ENCODE measurements at regions not wholly inside any gene's neighbourhood (a gene's known extent, or its start where the extent isn't known, plus 50 kb on each side); places are given as distances from the start of the nearest gene placed in this dataset.

DNA sequence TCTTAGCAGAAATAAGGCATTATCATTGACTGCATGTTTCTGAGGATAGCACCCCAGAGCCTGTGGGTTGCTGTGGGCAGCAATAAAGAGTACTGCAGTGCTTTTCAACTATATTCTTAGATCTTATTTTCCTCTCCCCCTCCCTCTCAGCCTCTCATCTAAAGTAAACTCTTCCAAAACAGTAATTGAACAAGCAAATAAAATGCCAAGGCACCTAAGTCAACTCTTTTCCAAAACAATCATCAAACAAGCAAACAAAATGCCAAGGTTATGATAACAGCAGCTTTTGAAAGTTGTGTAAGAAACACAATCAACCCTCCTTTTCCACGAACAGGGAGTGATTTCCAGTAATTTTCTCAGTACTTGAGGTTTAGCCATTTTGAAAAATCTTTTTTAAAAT is 1542.6 kb downstream of the AACS start:
- no peaks in the 10 kb centered on the region for H3K27me3 ChIP-seq (ENCODE audit: insufficient read depth)
- no peak overlapping the region for H3K4me3 Mint-ChIP-seq
- no peaks in the 10 kb centered on the region for H4K20me1 ChIP-seq (replicated peaks; ENCODE audit: insufficient read depth)
- no peaks in the 10 kb centered on the region for H3K4me1 ChIP-seq (ENCODE audit: insufficient read depth)
- peaks cover 4% of the 10 kb centered on the region for H3K27me3 Mint-ChIP-seq (ENCODE audit: insufficient read depth, low read depth, poor library complexity)
- no peak overlapping the region for H3K4me2 ChIP-seq
- peaks cover 89% of the 10 kb centered on the region for H3K9me3 Mint-ChIP-seq
- H3K79me2 ChIP-seq (replicated peaks; ENCODE audit: insufficient read depth), result no peaks in the 10 kb centered on the region
- ATAC-seq (no peak), DNase-seq (ENCODE audit: low spot score) (no peak)
- H2AFZ ChIP-seq, result no peak overlapping the region
- TF ChIP-seq EZH2phosphoT487 (IDR thresholded peaks at IDR 0.05; ENCODE audit: unreplicated experiment), result no peak
- TF ChIP-seq STAT1 (IDR thresholded peaks at IDR 0.05; ENCODE audit: unreplicated experiment), result no peak
- no peaks in the 10 kb centered on the region for H3F3A ChIP-seq (replicated peaks; ENCODE audit: low read depth)
- H3K9me2 ChIP-seq (ENCODE audit: insufficient read depth), result no peaks in the 10 kb centered on the region
- no peak overlapping the region for H3K4me3 ChIP-seq
- no peaks in the 10 kb centered on the region for H3K36me3 ChIP-seq (ENCODE audit: insufficient read depth)
- no peaks in the 10 kb centered on the region for H3K4me1 Mint-ChIP-seq
- H3K27ac Mint-ChIP-seq, result no peak overlapping the region
- peaks cover 22% of the 10 kb centered on the region for H3K36me3 Mint-ChIP-seq (ENCODE audit: low read depth)
- H3K27ac ChIP-seq (ENCODE audit: low read depth), result no peak overlapping the region

DNA sequence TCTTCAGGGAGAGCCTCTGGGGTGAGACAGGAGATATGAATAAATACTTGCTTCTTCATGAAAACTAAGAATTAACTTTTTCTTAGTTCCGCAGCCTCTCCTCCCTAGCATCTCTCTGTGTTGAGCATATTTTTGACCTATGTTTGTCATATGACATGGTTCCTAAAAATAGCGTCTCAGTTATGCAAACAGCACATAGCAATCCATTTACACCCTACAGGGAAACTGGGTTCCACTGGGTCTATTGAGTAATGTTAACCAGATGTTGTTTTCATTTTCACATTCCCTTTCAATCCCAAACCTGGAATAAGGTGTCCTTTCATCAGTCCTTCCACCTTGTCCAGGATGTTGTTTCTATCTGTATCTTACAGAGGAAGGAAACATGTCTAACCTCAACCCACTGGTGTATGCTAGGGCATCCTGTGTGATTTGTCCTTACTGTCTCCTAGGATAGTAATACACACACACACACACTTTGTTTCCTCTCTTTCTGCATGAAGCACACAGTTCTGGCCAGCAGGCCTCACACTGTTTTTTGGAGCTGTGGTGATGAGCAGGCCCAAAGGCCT is 1543.5 kb downstream of the AACS start:
- H2AFZ ChIP-seq, result no peak overlapping the region
- H3K36me3 Mint-ChIP-seq (ENCODE audit: low read depth), result peaks cover 22% of the 10 kb centered on the region
- no peaks in the 10 kb centered on the region for H3F3A ChIP-seq (replicated peaks; ENCODE audit: low read depth)
- H4K20me1 ChIP-seq (replicated peaks; ENCODE audit: insufficient read depth), result no peaks in the 10 kb centered on the region
- H3K4me3 ChIP-seq, result no peak overlapping the region
- no peaks in the 10 kb centered on the region for H3K4me1 ChIP-seq (ENCODE audit: insufficient read depth)
- ATAC-seq (no peak), DNase-seq (ENCODE audit: low spot score) (no peak)
- no peaks in the 10 kb centered on the region for H3K79me2 ChIP-seq (replicated peaks; ENCODE audit: insufficient read depth)
- H3K27ac ChIP-seq (ENCODE audit: low read depth), result no peak overlapping the region
- H3K27me3 ChIP-seq (ENCODE audit: insufficient read depth), result no peaks in the 10 kb centered on the region
- H3K4me3 Mint-ChIP-seq, result no peak overlapping the region
- peaks cover 91% of the 10 kb centered on the region for H3K9me3 Mint-ChIP-seq
- no peaks in the 10 kb centered on the region for H3K4me1 Mint-ChIP-seq
- H3K27ac Mint-ChIP-seq, result no peak overlapping the region
- H3K9me2 ChIP-seq (ENCODE audit: insufficient read depth), result no peaks in the 10 kb centered on the region
- no peak overlapping the region for H3K4me2 ChIP-seq
- TF ChIP-seq, protein P1, sequence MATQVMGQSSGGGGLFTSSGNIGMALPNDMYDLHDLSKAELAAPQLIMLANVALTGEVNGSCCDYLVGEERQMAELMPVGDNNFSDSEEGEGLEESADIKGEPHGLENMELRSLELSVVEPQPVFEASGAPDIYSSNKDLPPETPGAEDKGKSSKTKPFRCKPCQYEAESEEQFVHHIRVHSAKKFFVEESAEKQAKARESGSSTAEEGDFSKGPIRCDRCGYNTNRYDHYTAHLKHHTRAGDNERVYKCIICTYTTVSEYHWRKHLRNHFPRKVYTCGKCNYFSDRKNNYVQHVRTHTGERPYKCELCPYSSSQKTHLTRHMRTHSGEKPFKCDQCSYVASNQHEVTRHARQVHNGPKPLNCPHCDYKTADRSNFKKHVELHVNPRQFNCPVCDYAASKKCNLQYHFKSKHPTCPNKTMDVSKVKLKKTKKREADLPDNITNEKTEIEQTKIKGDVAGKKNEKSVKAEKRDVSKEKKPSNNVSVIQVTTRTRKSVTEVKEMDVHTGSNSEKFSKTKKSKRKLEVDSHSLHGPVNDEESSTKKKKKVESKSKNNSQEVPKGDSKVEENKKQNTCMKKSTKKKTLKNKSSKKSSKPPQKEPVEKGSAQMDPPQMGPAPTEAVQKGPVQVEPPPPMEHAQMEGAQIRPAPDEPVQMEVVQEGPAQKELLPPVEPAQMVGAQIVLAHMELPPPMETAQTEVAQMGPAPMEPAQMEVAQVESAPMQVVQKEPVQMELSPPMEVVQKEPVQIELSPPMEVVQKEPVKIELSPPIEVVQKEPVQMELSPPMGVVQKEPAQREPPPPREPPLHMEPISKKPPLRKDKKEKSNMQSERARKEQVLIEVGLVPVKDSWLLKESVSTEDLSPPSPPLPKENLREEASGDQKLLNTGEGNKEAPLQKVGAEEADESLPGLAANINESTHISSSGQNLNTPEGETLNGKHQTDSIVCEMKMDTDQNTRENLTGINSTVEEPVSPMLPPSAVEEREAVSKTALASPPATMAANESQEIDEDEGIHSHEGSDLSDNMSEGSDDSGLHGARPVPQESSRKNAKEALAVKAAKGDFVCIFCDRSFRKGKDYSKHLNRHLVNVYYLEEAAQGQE (IDR thresholded peaks at IDR 0.05; ENCODE audit: unreplicated experiment), result no peak
- TF ChIP-seq STAT1 (IDR thresholded peaks at IDR 0.05; ENCODE audit: unreplicated experiment) (no peak), NANOG (IDR thresholded peaks at IDR 0.05; ENCODE audit: borderline replicate concordance) (no peak), ZNF114 (CRISPR knock-in tag; IDR thresholded peaks at IDR 0.05) (no peak), EZH2phosphoT487 (IDR thresholded peaks at IDR 0.05; ENCODE audit: unreplicated experiment) (no peak), EZH2 (IDR thresholded peaks at IDR 0.05; ENCODE audit: low read depth, unreplicated experiment) (no peak)
- TF ChIP-seq, protein P2, sequence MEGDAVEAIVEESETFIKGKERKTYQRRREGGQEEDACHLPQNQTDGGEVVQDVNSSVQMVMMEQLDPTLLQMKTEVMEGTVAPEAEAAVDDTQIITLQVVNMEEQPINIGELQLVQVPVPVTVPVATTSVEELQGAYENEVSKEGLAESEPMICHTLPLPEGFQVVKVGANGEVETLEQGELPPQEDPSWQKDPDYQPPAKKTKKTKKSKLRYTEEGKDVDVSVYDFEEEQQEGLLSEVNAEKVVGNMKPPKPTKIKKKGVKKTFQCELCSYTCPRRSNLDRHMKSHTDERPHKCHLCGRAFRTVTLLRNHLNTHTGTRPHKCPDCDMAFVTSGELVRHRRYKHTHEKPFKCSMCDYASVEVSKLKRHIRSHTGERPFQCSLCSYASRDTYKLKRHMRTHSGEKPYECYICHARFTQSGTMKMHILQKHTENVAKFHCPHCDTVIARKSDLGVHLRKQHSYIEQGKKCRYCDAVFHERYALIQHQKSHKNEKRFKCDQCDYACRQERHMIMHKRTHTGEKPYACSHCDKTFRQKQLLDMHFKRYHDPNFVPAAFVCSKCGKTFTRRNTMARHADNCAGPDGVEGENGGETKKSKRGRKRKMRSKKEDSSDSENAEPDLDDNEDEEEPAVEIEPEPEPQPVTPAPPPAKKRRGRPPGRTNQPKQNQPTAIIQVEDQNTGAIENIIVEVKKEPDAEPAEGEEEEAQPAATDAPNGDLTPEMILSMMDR (conservative IDR thresholded peaks at IDR 0.05; ENCODE audit: low read depth in 2 of 2), result no peak
- TF ChIP-seq, protein P3, sequence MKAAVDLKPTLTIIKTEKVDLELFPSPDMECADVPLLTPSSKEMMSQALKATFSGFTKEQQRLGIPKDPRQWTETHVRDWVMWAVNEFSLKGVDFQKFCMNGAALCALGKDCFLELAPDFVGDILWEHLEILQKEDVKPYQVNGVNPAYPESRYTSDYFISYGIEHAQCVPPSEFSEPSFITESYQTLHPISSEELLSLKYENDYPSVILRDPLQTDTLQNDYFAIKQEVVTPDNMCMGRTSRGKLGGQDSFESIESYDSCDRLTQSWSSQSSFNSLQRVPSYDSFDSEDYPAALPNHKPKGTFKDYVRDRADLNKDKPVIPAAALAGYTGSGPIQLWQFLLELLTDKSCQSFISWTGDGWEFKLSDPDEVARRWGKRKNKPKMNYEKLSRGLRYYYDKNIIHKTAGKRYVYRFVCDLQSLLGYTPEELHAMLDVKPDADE (IDR thresholded peaks at IDR 0.05), result no peak
- H3K36me3 ChIP-seq (ENCODE audit: insufficient read depth), result no peaks in the 10 kb centered on the region
- H3K27me3 Mint-ChIP-seq (ENCODE audit: insufficient read depth, low read depth, poor library complexity), result peaks cover 4% of the 10 kb centered on the region
